Kidney epithelial cell (primary cell): ENCODE measurements at regions not wholly inside any gene's neighbourhood (a gene's known extent, or its start where the extent isn't known, plus 50 kb on each side); places are given as distances from the start of the nearest gene placed in this dataset.

Source experiments
- DNase-seq: peaks from one replicate; pipeline ENCODE4 v3.0.0-alpha.2; 2010; ENCODE audit warnings: low read depth
- H3K27me3 ChIP-seq: 2 replicates; pipeline ENCODE4 v1.6.0; 2011; ENCODE audit warnings: low read length; ENCODE audit not compliant: control insufficient read depth, insufficient read depth
- H3K36me3 ChIP-seq: 2 replicates; pipeline ENCODE4 v1.5.1; 2011; ENCODE audit warnings: low read length; ENCODE audit not compliant: control insufficient read depth, insufficient read depth
- H3K4me3 ChIP-seq: 2 replicates; pipeline ENCODE4 v1.5.1; 2011; ENCODE audit warnings: low read depth, mild to moderate bottlenecking, control low read depth, low read length
- TF ChIP-seq, protein P1 (sequence below): IDR thresholded peaks from 2 replicates; pipeline ENCODE4 v1.5.1; 2011; ENCODE audit warnings: mild to moderate bottlenecking, moderate library complexity, low read length, control low read depth, inconsistent platforms; ENCODE audit not compliant: insufficient read depth, poor library complexity, severe bottlenecking

GRCh38 chr3:4926892-4927291 is 52.3 kb upstream of the BHLHE40 start:
- TF ChIP-seq, protein P1, sequence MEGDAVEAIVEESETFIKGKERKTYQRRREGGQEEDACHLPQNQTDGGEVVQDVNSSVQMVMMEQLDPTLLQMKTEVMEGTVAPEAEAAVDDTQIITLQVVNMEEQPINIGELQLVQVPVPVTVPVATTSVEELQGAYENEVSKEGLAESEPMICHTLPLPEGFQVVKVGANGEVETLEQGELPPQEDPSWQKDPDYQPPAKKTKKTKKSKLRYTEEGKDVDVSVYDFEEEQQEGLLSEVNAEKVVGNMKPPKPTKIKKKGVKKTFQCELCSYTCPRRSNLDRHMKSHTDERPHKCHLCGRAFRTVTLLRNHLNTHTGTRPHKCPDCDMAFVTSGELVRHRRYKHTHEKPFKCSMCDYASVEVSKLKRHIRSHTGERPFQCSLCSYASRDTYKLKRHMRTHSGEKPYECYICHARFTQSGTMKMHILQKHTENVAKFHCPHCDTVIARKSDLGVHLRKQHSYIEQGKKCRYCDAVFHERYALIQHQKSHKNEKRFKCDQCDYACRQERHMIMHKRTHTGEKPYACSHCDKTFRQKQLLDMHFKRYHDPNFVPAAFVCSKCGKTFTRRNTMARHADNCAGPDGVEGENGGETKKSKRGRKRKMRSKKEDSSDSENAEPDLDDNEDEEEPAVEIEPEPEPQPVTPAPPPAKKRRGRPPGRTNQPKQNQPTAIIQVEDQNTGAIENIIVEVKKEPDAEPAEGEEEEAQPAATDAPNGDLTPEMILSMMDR, result no peak
- Histone ChIP-seq H3K4me3 (no peak overlapping the region), H3K27me3 (no peaks in the 10 kb centered on the region), H3K36me3 (no peaks in the 10 kb centered on the region)
- DNase-seq, result no peak

- no peak overlapping the region for H3K4me3 ChIP-seq
- no peaks in the 10 kb centered on the region for H3K27me3 ChIP-seq
- TF ChIP-seq, protein P1, result no peak
- DNase-seq, result no peak
- no peaks in the 10 kb centered on the region for H3K36me3 ChIP-seq
These were observed 50.9 kb upstream of the BHLHE40 start for GRCh38 chr3:4928277-4928789.
